Daoy (cell line): ENCODE measurements at regions not wholly inside any gene's neighbourhood (a gene's known extent, or its start where the extent isn't known, plus 50 kb on each side); places are given as distances from the start of the nearest gene placed in this dataset.

Experiments
- DNase-seq: peaks from one replicate; pipeline ENCODE4 v3.0.0-alpha.2; 2015; ENCODE audit warnings: low read depth

DNA sequence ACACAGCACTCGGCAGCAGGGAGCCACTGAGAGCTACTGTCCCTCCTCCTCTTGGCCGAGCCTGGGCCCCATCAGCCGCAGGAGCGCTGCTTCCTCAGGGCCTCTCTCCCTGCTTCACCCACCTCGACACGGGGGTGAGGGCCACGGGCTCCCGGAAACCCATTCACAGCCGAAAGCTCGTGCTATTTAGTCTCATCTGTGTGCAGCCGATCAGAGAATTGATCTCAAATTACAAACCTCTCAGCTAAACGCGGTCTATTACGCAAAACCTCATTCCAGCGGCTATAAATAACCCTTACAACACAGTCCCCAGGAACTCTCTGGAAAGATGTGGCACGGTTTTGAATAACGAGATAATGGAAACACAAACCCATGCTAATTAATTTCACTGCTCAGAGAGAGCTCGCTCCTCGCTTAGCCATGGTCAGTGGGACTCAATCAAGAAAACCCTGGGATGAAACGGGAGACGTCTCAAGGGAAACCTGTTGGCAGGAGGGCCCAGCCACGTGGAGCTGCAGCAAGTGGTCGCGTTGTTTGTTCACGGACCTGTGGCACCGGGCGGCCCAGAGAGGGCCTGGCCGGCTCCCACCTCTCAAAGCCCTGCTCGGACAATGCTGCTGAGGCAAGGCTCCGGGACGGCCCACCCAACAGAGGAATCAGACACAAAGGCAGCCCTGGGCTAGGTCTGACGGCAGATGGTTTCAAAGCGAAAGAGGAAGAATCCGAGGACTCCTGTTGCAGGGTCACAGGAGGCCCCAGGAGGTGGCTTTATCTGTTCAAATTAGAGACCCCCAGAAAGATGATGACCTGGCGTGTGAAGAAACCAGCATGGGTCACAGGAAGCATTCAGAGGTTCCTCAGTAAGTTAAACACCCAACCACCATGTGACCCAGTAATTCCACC is 210.5 kb downstream of the CTTN start:
- DNase-seq, result peak; percentile 47

DNA sequence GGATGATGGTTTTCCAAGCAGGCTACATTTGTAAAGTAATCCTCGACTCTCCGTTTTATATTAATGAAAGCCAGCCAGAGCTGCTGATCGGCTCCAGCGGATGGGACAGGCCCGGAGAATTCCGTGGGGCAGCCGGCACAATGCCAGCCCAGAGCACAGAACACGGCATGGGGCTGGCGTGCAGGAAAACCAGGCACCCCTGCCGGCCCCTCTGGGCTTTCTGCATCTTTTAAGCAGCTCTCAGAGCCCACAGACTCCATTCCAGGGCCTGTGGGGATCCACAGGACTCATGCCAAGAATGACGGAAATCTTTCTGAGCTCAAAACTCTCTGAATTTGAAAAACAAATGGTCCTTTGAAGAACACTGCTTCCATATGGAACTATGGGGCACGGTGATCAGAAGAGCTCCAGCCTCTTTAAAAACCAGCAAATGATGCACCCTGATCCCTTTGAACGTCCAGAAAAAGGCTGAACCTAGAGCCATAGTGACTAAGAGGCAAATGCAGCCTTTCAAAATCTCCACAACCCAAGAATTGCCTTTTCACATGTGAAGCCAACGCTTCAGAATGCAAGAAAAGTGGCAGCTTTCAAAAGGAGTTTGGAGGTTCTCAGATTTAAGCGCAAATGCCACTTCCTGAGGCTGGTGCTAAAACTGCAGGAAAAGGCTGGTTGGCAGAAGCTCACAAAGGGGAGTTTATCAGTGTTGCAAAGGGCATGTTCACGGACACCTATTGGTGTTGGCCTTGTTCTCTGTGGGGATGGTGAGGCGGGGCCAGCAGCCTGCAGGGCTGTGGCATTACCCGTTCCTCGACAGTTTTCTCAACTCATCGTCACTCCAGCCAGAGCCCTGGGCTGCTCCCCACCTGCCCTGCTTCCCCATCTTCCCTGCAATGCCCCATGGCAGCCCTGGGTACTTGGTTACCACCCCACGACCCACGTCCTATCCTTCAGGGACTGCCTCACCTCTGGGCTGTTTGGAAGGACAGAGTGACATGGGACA is 212.5 kb downstream of the CTTN start:
- DNase-seq, result peak; percentile 48

GRCh38 chr11:70611821-70612220 is 213.5 kb downstream of the CTTN start:
- DNase-seq, result no peak

- peak; percentile 30 for DNase-seq
Measured at GRCh38 chr11:70612459-70613141, 214.3 kb downstream of the CTTN start.

- DNase-seq, result no peak
Measured at GRCh38 chr11:70614034-70614681, 215.8 kb downstream of the CTTN start.

- no peak for DNase-seq
Measured at GRCh38 chr11:70615036-70615875, 216.9 kb downstream of the CTTN start.

DNA sequence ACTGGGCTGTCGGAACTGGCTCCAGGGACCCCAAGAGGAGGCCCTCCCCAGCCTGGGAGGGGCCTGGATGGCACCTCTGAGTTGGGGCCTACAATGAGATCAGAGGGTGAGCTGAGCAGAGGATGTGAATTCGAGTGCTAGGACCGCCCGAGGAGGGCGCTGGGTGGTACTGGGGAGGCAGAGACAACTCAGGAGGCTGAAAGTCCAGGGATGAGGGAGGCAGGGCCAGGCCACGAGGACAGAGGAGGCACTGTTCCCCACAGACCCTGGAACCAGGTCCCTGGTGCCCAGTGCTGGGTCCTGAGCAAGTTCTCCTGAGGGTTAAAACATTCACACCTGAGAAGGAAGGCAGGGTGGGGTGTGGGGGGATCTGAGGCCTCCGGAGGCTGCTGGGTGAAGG is 218.0 kb downstream of the CTTN start:
- DNase-seq, result no peak

- DNase-seq, result no peak
Measured at GRCh38 chr11:70616938-70617654, 218.8 kb downstream of the CTTN start.

DNA sequence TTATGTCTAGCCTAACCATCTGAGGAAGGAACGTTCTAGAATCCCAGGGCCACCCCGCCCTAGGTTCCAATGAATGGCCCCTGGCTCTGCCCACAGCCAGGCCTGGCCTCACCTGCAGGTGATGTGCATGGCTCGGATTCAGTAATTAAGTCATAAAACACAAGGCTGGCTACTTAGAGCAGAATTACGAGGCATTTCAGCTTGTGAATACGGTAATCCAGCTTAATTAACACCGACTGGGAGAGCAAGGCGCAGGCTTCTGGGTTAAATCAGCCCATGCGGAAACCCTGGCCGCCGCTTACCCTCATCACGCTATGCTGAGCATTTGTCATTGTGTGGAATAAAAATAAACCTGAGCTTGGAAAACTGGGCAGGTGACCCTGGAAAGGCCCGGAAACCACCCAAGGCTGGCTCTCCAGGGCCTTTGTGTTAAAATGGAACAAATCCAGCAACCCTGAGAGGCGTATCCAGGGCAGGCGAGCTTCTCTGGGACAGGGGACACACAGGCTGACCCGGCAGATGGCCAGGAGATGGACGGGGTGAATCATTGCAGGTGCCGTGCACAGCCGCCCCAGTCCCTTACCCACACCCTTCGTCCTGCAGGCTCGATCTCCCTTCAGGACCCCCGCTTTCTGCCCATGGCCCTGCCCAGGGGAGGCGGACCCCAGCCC is 220.2 kb downstream of the CTTN start:
- no peak for DNase-seq

DNA sequence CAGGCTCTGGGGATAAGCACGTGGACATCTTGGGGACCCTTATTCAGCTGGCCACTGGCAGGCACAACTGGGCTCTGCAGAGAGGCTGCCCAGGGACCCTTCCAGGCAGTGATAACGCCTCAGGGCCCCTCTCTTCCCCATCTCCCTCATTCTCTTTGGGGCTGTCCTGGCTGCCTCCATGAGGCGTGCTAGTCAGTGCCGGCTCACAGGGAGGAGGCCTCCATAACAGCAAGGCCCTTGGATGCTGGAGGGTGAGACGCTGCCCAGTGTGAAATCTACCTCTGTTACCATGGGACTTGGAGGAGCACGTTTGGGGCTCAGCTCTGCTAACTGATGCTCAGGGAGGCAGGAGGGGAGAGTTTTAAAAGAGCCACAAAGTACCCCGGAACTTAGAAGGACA is 221.3 kb downstream of the CTTN start:
- no peak for DNase-seq

DNA sequence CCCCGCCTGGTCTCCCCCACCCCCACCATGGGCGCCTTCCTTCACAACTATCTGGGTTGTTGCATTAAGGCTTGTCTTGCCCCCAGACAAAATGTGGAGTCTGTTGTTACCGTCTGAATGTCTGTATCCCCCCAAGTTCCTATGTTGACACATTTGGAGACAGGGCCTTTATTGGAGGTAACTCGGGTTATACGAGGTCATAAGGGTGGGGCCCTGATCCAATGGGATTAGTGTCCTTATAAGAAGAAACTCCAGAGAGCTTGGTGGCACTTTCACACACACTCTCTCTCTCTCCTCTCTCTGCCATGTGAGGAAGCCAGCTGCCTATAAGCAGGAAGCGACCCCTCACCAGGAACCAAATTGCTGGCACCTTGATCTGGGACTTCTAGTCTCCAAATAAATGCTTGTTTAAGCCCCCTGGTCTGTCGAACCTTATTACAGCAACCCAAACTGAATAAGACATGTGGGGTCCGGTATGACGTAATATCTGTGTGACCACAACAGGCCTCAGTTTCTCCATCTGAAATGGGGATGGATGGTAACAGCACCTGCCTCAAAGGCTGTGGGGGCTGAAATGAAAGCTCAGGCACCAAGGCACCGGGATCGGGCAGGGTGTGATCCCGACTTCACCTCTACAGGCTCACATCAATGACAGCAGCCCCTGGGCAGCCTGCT is 222.3 kb downstream of the CTTN start:
- no peak for DNase-seq

DNA sequence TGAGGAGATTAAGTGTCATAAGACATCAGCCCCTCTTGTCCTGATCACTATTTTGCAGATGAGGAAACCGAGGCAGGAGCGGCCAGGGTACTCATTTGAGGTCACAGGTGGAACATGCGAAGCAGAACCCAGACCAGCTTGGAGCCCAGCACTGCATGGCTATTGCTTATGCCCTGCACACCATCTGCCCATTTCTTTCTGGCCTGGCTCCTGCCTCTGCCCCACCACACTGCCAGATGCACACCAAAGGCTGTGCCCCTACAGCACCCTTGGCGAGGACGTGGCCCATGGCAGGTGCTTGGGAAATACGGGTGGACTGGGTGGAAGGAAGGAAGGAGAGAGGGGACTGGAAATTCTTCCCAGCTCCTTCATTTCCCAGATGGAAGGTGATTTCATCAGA is 222.9 kb downstream of the CTTN start:
- no peak for DNase-seq

DNA sequence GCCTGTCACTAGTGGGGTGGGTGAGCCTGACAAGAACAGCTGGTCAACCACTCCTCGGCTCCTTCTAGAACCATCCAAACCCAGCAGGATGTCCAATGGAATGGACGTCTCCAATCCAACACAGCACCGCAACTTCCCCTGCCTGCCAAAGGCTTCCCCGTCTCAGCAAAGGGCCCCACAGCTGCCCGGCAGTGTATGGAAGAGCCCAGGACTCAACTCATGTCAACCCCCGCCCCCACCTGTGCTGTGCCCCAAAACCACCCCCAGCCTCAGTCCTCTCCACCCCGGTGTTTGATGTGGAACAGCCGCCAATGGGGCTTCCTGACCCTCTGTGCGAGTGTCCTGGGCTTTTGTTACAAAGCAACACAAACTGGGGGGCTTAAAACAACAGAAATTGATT is 223.8 kb downstream of the CTTN start:
- DNase-seq, result no peak

DNA sequence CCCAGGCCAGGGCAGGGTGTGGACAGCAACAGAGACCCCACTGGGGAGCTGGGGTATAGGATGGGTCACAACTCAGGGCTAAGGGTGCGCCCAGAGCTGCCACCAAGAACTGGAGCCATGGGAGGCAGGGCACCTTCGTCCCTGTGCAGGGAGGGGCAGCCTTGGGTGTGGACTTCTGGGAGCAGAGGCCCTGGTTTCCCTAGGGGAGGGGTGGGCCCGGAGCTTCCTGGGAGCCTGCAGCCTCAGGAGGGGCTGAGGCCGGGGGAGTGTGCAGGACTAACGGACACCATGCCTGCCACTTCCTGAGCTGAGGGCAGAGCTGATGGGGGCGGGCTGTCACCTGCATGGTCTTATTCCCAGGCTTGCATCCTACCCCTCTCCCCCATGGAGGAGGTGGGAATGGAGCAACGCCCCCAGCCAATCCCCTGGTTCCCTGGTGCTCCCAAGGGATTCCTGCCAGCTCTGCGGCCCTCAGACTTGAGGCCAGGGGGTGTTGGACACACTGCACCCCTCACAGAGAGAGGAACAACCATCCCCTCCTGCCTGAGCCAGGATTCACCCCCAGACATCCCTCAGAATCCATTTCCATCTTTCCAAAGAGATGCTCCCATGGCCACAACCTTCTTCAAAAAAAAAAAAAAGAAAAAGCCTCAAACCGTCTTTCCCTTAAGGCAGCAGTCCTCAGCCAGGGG is 225.7 kb downstream of the CTTN start:
- no peak for DNase-seq

DNA sequence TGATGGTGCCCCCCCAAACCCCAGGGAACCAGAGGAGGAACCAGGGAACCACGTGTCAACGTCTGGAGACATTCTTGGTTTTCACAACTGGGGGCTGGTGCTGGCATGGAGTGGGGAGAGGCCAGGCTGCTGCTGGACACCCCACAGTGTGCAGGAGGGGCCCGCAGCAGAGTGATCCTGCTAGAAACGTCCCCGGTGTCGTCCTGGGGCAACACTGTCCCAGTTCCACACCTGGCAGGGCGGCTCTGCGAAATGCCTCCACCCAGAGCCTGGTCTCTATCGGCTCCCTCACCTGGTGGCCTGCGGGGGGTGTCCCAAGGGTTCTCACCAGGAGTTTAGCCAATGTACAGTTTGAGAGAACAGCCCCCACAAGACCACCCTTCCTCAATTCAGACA is 226.3 kb downstream of the CTTN start:
- DNase-seq, result no peak

DNA sequence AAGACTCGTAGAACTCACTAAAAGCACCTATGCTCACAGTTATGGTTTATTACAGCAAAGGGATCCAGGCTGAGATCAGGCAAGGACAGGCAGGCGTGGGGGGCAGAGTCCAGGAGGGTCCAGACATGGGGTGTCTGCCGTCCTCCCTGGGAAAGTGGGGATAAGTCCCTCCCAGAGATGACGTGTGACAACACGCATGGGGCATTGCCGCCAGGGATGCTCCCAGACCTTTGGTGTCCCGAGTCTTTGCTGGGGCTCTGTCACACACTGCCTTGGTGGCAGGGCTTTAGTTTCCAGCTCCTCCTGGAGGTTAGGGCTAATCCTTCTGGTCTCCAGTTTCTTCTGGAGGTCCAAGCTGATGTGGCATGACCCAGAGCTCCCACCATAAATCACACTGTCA is 226.7 kb downstream of the CTTN start:
- no peak for DNase-seq

DNA sequence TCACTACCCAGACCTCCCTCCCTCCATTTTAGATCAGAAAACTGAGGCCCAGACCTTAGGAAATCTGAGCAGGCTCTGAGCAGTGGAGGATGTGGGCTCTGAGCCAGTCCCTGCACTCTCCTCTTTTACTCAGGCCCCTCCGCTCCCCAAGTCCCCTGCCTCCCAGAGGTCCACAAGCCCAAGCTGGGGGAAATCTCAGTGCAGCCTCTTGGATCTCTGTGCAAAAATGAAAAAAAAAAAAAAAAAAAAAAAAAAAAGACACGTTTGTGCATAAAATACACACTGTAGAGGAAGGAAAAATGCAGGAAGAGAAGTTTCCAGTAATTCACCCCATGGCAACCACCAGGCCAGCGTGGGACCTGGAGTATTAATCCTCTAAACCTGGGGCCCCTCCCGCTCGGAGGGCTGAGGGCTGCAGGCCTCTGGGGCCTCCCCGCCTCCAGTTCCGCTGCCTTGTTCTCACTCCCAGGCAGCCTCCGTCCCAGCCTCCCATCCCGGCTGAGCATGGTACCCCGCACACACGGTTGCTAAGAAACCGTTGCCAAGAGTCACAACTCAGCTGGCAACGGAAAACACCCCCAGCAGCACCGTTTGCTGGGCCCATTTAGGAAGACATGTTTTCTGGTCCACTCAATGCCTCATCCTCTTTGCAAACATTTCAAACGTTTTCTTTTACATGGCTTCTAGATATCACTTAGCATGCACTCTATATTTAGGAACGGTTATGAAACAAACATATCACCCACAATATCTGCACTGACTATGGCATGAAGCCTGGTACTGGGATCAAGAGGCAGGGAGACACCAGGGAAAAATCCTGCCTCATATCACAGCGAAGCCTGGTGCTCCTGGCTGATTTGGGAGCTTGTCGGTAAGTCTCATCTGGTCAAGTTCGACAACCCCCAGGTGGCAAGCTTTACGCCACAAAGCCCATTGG is 227.5 kb downstream of the CTTN start:
- DNase-seq, result peak; percentile 22
